Endothelial cell of umbilical vein (primary cell): ENCODE measurements at regions not wholly inside any gene's neighbourhood (a gene's known extent, or its start where the extent isn't known, plus 50 kb on each side); places are given as distances from the start of the nearest gene placed in this dataset.

ENCODE experiments used
- BruUV-seq: library from RNA; stranded (reverse); fragments of 400-500 nt; replicated peaks from 2 replicates; lab custom pipeline; 2021; lab: Mats Ljungman, UMichigan
- CTCF ChIA-PET: fragments of 300-600, 350-600 bp; sonication (Branson Sonifier 250); formaldehyde crosslinking; loops from one replicate; lab custom pipeline; 2021; ENCODE audit warnings: antibody characterized with exemption, inconsistent platforms; lab: Charles Lee
- POLR2A ChIA-PET: fragments of 300-600, 350-600 bp; sonication (Branson Sonifier 250); formaldehyde crosslinking; loops from one replicate; lab custom pipeline; 2021; ENCODE audit warnings: antibody characterized with exemption, inconsistent platforms; lab: Charles Lee
- DNase-seq: peaks from one replicate; pipeline ENCODE4 v3.0.0-alpha.2; 2011; ENCODE audit warnings: low read depth, low spot score
- FAIRE-seq: peaks from 2 replicates; lab custom pipeline; 2011; peaks lifted over from hg19 to GRCh38; lab: Jason Lieb, UNC
- H2AFZ ChIP-seq: 2 replicates; pipeline ENCODE4 v1.6.0; 2012; ENCODE audit warnings: low read depth, low read length, control low read depth, inconsistent platforms
- H3K27ac ChIP-seq: 2 replicates; pipeline ENCODE4 v1.5.1; 2011; ENCODE audit warnings: low read depth, mild to moderate bottlenecking, control low read depth, low read length, moderate library complexity; ENCODE audit not compliant: insufficient read depth
- H3K27me3 ChIP-seq, 2 experiments: 2 replicates each; pipeline versions ENCODE4 v1.6.0 to v1.6.1; 2011; ENCODE audit warnings: low read length in 2 of 2, mixed read lengths in 1 of 2; ENCODE audit not compliant: control insufficient read depth in 2 of 2, insufficient read depth in 2 of 2
- H3K36me3 ChIP-seq, 2 experiments: 2 replicates in 1 of 2; 3 replicates in 1 of 2; pipeline ENCODE4 v1.5.1; 2011; ENCODE audit warnings: low read length in 2 of 2, mild to moderate bottlenecking in 1 of 2, moderate library complexity in 1 of 2; ENCODE audit not compliant: control insufficient read depth in 2 of 2, insufficient read depth in 2 of 2; ENCODE audit errors: extremely low read depth in 1 of 2
- H3K4me1 ChIP-seq: 3 replicates; pipeline ENCODE4 v1.5.1; 2011; ENCODE audit warnings: mild to moderate bottlenecking, low read length; ENCODE audit not compliant: control insufficient read depth, insufficient read depth; ENCODE audit errors: extremely low read depth
- H3K4me2 ChIP-seq: 2 replicates; pipeline ENCODE4 v1.6.1; 2011; ENCODE audit warnings: low read length, control low read depth, mixed read lengths; ENCODE audit not compliant: insufficient read depth
- H3K4me3 ChIP-seq, 3 experiments: fragments of 200-600 bp in 1 of 3; sonication (generic), shearing (Covaris generic) in 1 of 3; replicated peaks in 1 of 3; 2 replicates each; pipeline ENCODE4 v1.5.1; 2011 to 2016; ENCODE audit warnings: control low read depth in 3 of 3, low read length in 3 of 3, mild to moderate bottlenecking in 2 of 3, inconsistent platforms in 1 of 3, low read depth in 1 of 3, moderate library complexity in 1 of 3; ENCODE audit not compliant: insufficient read depth in 1 of 3
- H3K79me2 ChIP-seq: 2 replicates; pipeline ENCODE4 v1.6.0; 2012; ENCODE audit warnings: low read length, inconsistent platforms; ENCODE audit not compliant: control insufficient read depth, insufficient read depth
- H3K9ac ChIP-seq: replicated peaks from 2 replicates; pipeline ENCODE3; 2011; ENCODE audit warnings: low read length, control low read depth; ENCODE audit not compliant: insufficient read depth; ENCODE audit errors: extremely low read depth
- H3K9me1 ChIP-seq: replicated peaks from 3 replicates; pipeline ENCODE4 v1.6.0; 2011; ENCODE audit warnings: mild to moderate bottlenecking, low read length; ENCODE audit not compliant: control insufficient read depth, insufficient read depth; ENCODE audit errors: extremely low read depth
- H3K9me3 ChIP-seq: replicated peaks from 2 replicates; pipeline ENCODE4 v1.5.1; 2012; ENCODE audit warnings: low read length, inconsistent platforms; ENCODE audit not compliant: control insufficient read depth, insufficient read depth
- H4K20me1 ChIP-seq: replicated peaks from 2 replicates; pipeline ENCODE3; 2011; ENCODE audit warnings: mild to moderate bottlenecking, low read length; ENCODE audit not compliant: control insufficient read depth, insufficient read depth; ENCODE audit errors: extremely low read depth
- EZH2 ChIP-seq: IDR thresholded peaks from 2 replicates; pipeline ENCODE4 v1.6.1; 2012; ENCODE audit warnings: borderline replicate concordance, low read depth, mild to moderate bottlenecking, moderate library complexity, low read length, inconsistent platforms; ENCODE audit not compliant: severe bottlenecking
- FOS ChIP-seq: IDR thresholded peaks from 2 replicates; pipeline ENCODE4 v1.6.1; 2011; ENCODE audit warnings: mild to moderate bottlenecking, low read length, moderate library complexity, borderline replicate concordance; ENCODE audit not compliant: insufficient read depth
- GATA2 ChIP-seq: IDR thresholded peaks from 2 replicates; pipeline ENCODE4 v1.7.0; 2011; ENCODE audit warnings: low read depth, mild to moderate bottlenecking, moderate library complexity, mixed read lengths, low read length; ENCODE audit not compliant: insufficient read length, insufficient read depth
- JUN ChIP-seq: IDR thresholded peaks from 2 replicates; pipeline ENCODE4 v1.6.1; 2011; ENCODE audit warnings: borderline replicate concordance, low read depth; ENCODE audit not compliant: insufficient read length, insufficient read depth
- MYC ChIP-seq: IDR thresholded peaks from one replicate; pipeline ENCODE4 v1.6.1; 2011; ENCODE audit warnings: mild to moderate bottlenecking, low read depth, low read length
- POLR2A ChIP-seq: IDR thresholded peaks from 2 replicates; pipeline ENCODE4 v1.6.1; 2012; ENCODE audit warnings: low read depth, mild to moderate bottlenecking, control low read depth, low read length
- POLR2AphosphoS5 ChIP-seq: IDR thresholded peaks from 2 replicates; pipeline ENCODE4 v1.6.1; 2012; ENCODE audit warnings: low read depth, mild to moderate bottlenecking, control low read depth, low read length, moderate library complexity; ENCODE audit not compliant: insufficient read depth
- dilution Hi-C: fragments of 300-500 bp; cut with MboI; formaldehyde crosslinking; loops from one replicate; pipeline ENCODE4 v1.15.0; 2019; ENCODE audit warnings: low sequenced_read_pairs; ENCODE audit not compliant: extremely low pct_ligation_motif_present
- intact Hi-C: fragments of 100-400 bp; cut with micrococcal nuclease; formaldehyde crosslinking; loops from one replicate; pipeline ENCODE4 v1.10.0; 2022
- TF ChIP-seq, protein P1 (sequence below): IDR thresholded peaks from 2 replicates; pipeline ENCODE4 v1.6.1; 2011; ENCODE audit not compliant: insufficient read depth, insufficient read length
- TF ChIP-seq, protein P2 (sequence below), 2 donors: IDR thresholded peaks; 1 replicate in 1 of 2; 2 replicates in 1 of 2; pipeline ENCODE4 v1.5.1; 2011; ENCODE audit warnings: low read length in 2 of 2, mild to moderate bottlenecking in 2 of 2, moderate library complexity in 2 of 2, control low read depth in 1 of 2, inconsistent platforms in 1 of 2, low read depth in 1 of 2; ENCODE audit not compliant: insufficient read depth in 1 of 2; ENCODE audit errors: extremely low read depth in 1 of 2

DNA sequence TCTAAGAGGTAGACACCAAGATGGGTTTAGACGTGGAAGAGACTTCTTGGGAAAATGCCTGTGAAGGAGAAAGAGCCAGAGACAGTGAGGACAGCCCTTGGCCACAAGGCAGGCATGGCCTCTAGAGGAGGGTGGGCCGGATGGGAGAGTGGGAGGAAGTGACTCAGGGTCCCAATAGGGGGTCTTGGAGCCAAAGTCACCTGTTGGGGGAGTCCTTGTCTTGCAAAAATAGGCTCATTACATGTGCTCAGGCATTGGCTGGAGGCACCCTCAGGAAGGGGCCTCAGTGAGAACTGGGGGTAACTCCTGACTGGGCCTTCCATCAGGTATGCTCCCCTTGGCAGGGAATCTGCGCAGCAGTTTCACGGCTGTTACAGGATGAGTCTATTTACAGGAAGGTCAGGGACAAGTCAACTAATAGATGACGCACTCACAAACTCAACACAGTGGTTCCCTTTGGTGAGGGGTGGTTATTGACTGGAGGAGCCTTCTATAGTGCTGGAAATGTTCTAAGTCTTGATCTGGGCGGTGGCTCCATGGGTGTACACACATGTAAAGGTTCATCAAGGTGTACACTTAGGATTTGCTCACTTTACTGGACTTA lies 259.6 kb downstream of the XXYLT1 start:
- Histone ChIP-seq H3K27me3 (no peaks in the 10 kb centered on the region), H3K4me2 (no peak overlapping the region), H3K4me3 (no peak overlapping the region), H3K9me1 (no peaks in the 10 kb centered on the region), H4K20me1 (no peaks in the 10 kb centered on the region), H3K36me3 (no peaks in the 10 kb centered on the region), H3K9me3 (no peaks in the 10 kb centered on the region), H3K4me1 (peaks cover 22% of the 10 kb centered on the region), H2AFZ (no peak overlapping the region), H3K79me2 (no peaks in the 10 kb centered on the region), H3K27ac (no peak overlapping the region), H3K9ac (no peak overlapping the region)
- ChIA-PET POLR2A (no interaction called here), CTCF (interaction anchor here (3.4 kb wide), 1 partner anchor 9 kb away, joined by 14 read pairs; no protein-coding TSS in a partner anchor)
- intact Hi-C loops = no loop called here
- DNase-seq (no peak), FAIRE-seq (no peak)
- dilution Hi-C loops = no loop called here
- no TSS peak for BruUV-seq
- no peak for TF ChIP-seq POLR2AphosphoS5
- TF ChIP-seq, protein P1, sequence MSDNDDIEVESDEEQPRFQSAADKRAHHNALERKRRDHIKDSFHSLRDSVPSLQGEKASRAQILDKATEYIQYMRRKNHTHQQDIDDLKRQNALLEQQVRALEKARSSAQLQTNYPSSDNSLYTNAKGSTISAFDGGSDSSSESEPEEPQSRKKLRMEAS = no peak
- no peak for TF ChIP-seq POLR2A
- TF ChIP-seq, protein P2, sequence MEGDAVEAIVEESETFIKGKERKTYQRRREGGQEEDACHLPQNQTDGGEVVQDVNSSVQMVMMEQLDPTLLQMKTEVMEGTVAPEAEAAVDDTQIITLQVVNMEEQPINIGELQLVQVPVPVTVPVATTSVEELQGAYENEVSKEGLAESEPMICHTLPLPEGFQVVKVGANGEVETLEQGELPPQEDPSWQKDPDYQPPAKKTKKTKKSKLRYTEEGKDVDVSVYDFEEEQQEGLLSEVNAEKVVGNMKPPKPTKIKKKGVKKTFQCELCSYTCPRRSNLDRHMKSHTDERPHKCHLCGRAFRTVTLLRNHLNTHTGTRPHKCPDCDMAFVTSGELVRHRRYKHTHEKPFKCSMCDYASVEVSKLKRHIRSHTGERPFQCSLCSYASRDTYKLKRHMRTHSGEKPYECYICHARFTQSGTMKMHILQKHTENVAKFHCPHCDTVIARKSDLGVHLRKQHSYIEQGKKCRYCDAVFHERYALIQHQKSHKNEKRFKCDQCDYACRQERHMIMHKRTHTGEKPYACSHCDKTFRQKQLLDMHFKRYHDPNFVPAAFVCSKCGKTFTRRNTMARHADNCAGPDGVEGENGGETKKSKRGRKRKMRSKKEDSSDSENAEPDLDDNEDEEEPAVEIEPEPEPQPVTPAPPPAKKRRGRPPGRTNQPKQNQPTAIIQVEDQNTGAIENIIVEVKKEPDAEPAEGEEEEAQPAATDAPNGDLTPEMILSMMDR (IDR thresholded peaks at IDR 0.05; ENCODE audit: extremely low read depth in 1 of 2, insufficient read depth in 1 of 2, low read depth in 1 of 2, low read length in 2 of 2) = no peak
- no peak for TF ChIP-seq FOS
- no peak for TF ChIP-seq MYC
- no peak for TF ChIP-seq JUN
- no peak for TF ChIP-seq GATA2
- no peak for TF ChIP-seq EZH2
